ENCODE measurements at regions not wholly inside any gene's neighbourhood (a gene's known extent, or its start where the extent isn't known, plus 50 kb on each side); places are given as distances from the start of the nearest gene placed in this dataset.
"Not testable (repeated sequence)": the region's sequence is repeated elsewhere in the genome, so short reads cannot be mapped to it uniquely, and the experiment has no call there.

- peak; percentile 19 for DNase-seq
Observed at GRCh38 chr16:22436823-22437652, 62.6 kb upstream of the CDR2 start.

- DNase-seq: not testable (repeated sequence)
Observed at GRCh38 chr16:22436326-22436822, 62.0 kb upstream of the CDR2 start.

- DNase-seq: not testable (repeated sequence)
Observed at GRCh38 chr16:22431314-22431713, 56.9 kb upstream of the CDR2 start.

DNA sequence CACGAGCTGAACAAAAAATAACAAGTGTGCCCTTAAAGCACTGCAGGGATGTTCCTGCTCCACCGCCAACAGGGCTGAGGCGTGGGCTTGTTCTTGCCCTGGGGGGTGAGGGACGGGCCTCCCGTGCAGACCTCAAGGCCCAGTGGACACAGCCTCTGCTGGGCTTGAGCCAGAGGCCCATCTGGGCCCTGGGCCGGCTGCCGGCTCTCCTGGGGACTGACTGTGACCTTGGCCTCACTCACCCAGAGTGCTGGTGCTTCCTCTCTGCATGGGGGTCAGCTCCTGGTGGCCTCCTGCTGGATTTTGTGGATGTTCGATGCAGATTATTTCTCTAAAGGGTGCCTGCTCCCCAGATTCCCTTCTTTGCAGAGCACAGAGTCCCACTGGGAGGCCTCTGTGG lies 54.2 kb upstream of the CDR2 start:
- no peak for DNase-seq

- no peak for DNase-seq
Observed at GRCh38 chr16:22427556-22427955, 53.1 kb upstream of the CDR2 start.

DNA sequence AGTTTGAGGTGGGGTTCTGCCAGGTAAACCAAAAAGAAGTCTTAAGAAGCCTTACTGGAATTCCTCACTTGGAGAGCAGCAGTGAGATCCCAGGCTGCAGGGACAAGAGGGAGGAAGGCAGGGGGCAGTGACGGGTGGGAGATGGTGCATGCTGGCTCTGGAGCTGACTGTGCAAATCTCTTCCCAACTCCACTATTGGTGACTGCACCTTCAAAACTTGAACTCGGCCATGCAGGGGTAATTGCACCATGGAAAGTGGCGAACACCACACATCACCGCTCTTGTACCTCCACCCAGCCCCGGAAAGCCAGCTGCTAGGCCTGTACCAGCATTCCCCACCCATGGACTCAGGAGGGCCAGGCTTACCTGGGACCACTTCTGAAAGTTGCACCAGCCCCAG lies 51.4 kb upstream of the CDR2 start:
- DNase-seq: no peak

DNA sequence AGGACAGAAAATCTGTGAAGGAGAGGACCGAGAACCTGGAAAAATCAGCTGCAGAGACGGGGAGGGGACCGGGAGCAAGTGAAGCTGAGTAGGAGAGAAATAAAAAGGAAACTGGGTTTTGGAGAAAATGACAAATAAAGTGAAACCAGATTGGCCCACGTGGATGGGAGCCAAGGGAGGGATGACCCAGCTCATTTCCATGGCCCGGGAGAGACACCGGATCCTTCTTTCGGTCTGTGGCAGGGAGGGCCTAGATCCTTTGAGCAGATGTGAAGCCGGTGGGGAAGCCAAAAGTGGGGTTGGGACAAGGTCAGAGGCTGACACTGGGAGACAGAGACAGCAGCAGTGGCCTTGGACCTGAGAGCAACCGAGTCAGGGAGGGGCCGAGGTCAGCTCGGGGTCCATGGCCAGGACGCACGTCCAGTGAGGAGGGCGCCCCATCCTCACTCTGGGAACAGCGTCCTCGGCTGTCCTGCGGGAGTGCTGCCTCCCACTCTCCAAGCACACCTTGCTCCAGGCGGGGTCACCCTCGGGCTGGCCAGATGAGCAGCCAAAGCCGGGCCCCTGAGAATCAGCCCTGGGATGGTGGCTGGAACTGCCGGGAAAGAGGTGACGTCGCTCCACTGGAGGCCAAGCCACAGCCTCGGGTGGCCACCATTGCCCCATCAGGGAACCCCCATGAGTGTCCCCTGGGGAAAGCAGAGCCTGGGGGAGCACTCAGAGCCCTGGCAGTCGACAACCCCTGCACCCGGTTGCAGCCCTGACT lies 50.8 kb upstream of the CDR2 start:
- DNase-seq: no peak

GRCh38 chr16:22424161-22424937 lies 49.9 kb upstream of the CDR2 start:
- DNase-seq: no peak

All from NCI-H1105 (cell line).